Endothelial cell of hepatic sinusoid (primary cell): ENCODE measurements at regions not wholly inside any gene's neighbourhood (a gene's known extent, or its start where the extent isn't known, plus 50 kb on each side); places are given as distances from the start of the nearest gene placed in this dataset.

ENCODE experiments used
- in situ Hi-C: cut with HindIII; loops from 2 replicates; pipeline ENCODE4 v1.10.0; 2017; ENCODE audit warnings: low sequenced_read_pairs

GRCh38 chr7:46489106-46489505 is 568.0 kb upstream of the IGFBP3 start:
- in situ Hi-C loops: no loop called here

- in situ Hi-C loops: no loop called here
These were observed 567.5 kb upstream of the IGFBP3 start for GRCh38 chr7:46488607-46489006.

GRCh38 chr7:46486256-46487206 is 565.5 kb upstream of the IGFBP3 start:
- in situ Hi-C loops: no loop called here

DNA sequence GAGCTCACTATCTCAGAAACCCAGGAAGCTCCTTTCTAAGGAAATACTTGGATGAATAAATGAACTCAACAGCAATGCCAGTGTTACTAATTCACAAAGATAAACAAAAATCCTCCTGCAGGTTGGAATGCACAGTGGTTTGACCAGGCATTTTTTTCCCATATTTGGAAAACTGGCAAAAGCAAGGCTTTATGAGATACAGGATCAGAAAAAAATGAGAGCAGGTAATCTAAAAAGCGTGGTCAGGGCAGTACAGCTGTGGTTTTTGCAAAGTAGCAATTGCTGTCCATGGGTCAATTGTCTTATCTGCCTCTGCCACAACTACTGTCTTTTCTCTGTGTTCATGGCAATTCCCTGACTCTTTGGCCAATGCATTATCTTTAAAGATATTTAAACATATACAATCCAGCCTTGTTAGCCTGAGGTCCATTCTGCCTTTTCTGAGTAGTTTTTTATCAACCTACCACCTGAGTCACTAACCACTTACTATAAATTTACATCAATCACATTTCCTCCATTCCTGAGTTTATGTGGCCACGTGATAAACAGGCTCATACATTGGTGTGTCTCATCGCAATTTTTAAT is 564.5 kb upstream of the IGFBP3 start:
- in situ Hi-C loops: no loop called here

- in situ Hi-C loops: no loop called here
These were observed 563.8 kb upstream of the IGFBP3 start for GRCh38 chr7:46484906-46485305.

GRCh38 chr7:46480619-46481018 is 559.5 kb upstream of the IGFBP3 start:
- in situ Hi-C loops: no loop called here

DNA sequence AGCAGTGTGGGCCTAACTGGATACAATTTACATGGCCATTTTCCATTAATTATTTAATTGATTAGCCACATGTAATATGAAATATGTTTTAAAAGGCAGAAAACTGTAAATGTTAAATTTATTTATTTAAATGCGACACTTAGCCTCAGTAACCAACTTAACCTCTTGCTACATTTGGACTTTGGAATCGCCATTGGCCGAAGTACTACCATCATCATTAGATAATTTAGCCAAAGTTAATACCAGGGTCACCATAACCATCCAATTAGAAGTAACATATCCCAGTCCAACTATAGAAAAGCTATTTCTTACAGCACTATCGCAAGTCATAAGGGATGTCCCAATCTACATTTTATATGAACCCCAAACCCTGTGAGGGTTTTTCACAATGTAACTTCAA is 558.6 kb upstream of the IGFBP3 start:
- in situ Hi-C loops: loop anchor here (5.0 kb wide), 1 partner anchor 53 kb away; no protein-coding TSS in a partner anchor

GRCh38 chr7:46478046-46478445 is 557.0 kb upstream of the IGFBP3 start:
- in situ Hi-C loops: loop anchor here (5.0 kb wide), 1 partner anchor 54 kb away; no protein-coding TSS in a partner anchor

DNA sequence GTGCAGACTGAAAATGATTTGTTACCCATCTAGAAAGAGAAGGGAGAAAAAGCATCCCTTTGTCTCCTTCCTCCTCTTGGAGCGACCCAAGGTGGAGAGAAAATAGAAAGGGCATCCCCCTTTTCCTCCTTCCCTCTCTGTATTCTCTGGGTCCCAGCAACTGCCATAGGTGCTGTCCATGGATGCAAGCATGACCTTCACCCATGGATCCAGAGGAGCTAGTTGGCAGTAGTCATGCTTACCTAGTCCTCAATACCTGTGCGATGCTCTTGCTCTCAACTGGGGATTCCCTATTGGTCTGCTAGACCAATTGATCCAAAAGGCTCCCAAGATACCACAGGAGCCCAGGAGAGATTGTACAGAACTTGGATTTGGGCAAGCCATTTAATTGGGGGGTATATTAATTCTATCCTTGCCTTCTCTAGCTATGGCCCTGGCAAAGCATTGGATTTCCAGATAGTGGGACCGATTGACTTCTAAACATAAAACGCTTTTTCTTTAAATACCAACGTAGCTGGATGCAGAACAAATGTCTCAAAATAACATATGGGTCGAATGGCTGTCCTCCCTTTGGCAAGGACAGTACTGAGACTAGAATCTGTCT is 547.8 kb upstream of the IGFBP3 start:
- in situ Hi-C loops: no loop called here

DNA sequence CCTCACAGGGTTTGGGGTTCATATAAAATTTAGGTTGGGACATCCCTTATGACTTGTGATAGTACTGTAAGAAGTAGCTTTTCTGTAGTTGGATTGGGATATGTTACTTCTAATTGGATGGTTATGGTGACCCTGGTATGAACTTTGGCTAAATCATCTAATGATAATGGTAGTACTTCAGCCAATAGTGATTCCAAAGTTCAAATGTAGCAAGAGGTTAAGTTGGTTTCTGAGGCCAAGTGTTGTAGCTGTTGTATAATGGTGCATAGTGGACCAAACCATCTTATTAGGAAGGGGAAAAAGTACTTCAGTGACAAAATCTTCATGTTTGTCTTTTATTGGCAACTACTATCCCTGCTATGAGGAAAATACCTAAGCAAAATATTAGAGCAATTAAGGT is 542.1 kb upstream of the IGFBP3 start:
- in situ Hi-C loops: no loop called here

DNA sequence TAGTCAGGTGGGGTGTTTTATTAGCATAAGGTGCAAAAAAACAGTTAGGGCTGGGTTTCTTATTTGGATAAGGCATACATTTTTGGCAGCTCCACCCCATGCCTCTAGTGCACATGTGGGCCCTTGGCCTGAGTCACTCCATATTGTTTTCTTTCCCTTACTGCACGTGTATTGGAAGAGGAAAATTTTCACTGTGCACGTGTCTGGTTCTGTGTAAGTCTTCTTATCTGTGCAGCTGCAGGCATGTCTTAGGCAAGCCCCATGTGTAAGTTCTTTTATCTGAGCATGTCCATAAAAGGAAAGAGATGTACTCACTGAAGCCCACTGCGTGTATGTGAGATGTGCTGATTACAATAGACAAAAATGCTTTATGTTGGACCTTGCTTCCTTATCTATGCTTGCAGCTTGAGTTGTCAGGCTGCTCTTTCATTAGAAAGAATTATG is 540.3 kb upstream of the IGFBP3 start:
- in situ Hi-C loops: no loop called here

DNA sequence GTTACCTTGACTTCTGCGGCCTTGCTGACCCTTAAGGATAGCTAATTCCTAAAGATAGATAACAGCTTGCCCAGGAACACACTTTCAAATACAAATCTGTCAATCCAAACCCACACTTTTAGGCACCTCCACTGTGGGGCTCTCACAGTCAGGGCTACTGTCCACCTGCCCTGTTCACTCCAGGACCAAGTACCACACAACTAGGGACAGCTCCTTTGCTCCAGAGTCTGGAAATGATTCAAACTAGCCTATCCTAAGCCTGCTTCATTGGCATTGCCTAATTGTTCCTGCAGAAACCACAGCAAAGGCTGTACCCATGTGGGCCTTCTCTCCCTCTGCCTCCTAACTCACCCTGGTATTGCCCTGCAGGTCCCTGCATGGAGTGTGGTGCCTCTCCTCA is 538.9 kb upstream of the IGFBP3 start:
- in situ Hi-C loops: no loop called here

- in situ Hi-C loops: no loop called here
These were observed 533.7 kb upstream of the IGFBP3 start for GRCh38 chr7:46454816-46455215.

- in situ Hi-C loops: no loop called here
These were observed 531.6 kb upstream of the IGFBP3 start for GRCh38 chr7:46452561-46453135.

DNA sequence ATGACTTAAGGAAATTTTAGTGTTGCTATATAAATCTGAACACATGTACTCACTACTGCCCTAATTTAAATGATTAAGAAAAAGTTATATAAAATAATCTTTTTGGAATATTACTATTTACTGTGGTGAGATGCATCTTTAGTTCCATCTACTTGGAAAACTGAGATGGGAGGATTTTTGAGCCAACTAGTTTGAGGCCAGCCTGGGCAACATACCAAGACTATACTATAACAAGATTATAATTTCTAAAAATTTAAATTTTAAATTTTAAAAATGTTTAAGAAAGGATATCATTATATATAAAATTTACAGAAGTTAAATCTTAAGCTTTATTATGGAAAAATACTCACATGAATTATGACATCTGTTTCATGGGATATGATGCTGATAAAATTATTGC is 530.8 kb upstream of the IGFBP3 start:
- in situ Hi-C loops: no loop called here

GRCh38 chr7:46450886-46451285 is 529.8 kb upstream of the IGFBP3 start:
- in situ Hi-C loops: no loop called here

- in situ Hi-C loops: no loop called here
These were observed 529.4 kb upstream of the IGFBP3 start for GRCh38 chr7:46450425-46450824.

DNA sequence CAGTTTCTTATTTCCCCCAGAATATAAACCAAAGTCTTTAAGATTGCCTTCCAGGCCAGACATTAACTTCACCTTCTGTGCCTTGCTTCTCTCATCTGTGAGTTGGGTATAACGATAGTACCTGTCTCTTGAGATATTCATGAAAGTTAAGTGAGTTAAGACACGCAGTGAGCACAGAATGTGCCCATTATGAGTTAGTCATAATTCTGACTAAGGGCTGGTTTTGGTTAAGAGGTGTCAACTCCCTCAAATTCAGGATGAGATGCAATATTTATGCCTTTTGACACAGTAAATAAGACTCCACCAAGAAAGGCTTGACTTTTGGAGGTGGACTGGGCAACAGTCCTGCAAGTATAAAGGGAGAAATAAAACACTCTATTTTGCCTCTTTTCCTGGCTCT is 528.7 kb upstream of the IGFBP3 start:
- in situ Hi-C loops: no loop called here

DNA sequence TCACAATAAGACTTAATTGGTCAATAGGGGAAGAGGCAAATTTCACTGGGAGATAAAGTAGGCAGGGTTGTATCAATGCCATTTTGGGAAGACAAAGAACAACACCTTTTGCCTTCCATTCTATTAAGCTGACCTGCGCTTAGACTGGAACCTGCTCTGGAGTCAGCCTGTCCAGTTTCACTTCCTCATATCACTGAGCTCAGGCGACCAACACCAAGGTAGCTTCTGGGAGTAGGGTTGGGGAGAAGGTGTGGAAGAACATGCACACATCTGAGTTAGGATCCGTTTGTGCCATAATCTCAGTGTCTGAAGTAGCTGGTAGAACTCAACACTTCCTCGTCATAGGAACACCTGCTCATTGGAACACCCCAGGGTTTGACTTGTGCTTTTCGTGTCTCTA is 527.4 kb upstream of the IGFBP3 start:
- in situ Hi-C loops: no loop called here

- in situ Hi-C loops: no loop called here
These were observed 525.1 kb upstream of the IGFBP3 start for GRCh38 chr7:46446151-46446550.

DNA sequence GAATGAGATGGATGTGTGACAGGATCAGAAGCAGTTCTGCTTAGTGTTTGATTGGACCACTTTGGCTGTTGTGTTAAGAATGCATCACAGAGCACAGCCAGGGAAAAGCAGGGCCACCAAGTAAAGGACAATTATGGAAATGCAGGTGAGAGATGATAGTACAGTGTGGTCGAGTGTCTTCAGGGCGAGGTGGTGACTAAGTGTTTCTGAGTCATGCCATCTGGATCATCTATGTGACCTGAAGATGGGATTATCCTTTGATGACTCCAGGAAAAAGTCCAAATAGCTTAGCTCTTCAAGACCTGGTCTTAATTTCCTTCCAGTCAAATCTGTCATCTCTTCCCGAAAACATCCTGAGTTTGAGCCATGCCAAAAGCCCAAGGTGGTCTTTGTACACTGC is 523.2 kb upstream of the IGFBP3 start:
- in situ Hi-C loops: no loop called here
